SH-SY5Y (cell line): ENCODE measurements at regions not wholly inside any gene's neighbourhood (a gene's known extent, or its start where the extent isn't known, plus 50 kb on each side); places are given as distances from the start of the nearest gene placed in this dataset.

Experiments
- GATA2 ChIP-seq: IDR thresholded peaks from 2 replicates; pipeline ENCODE4 v1.6.1; 2011; ENCODE audit warnings: mild to moderate bottlenecking, low read depth, low read length
- GATA3 ChIP-seq: IDR thresholded peaks from 2 replicates; pipeline ENCODE4 v1.6.1; 2011; ENCODE audit warnings: low read depth, mild to moderate bottlenecking, low read length, moderate library complexity

DNA sequence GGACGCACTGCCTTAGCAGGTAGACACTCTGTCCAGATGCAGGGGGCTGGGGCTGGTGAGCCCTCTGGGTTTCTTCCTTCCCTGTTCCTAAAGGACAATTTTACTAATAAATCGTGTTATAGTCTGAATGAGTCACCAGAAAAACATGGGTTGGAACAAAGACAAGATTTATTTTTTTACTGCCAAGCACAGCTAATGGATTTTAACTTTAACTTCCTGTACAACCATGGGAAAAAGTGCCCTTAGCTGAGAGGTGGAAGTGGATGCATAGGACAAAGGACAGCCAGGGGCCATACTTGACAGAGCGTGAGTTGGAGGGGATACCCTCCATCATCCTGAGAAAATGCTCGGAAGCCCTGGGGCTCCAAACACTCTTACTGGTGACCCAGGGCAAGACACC is 300.7 kb downstream of the MSX2 start:
- TF ChIP-seq GATA2 (no peak), GATA3 (no peak)
